ENCODE measurements at regions not wholly inside any gene's neighbourhood (a gene's known extent, or its start where the extent isn't known, plus 50 kb on each side); places are given as distances from the start of the nearest gene placed in this dataset.
"Not testable (repeated sequence)": the region's sequence is repeated elsewhere in the genome, so short reads cannot be mapped to it uniquely, and the experiment has no call there.

DNA sequence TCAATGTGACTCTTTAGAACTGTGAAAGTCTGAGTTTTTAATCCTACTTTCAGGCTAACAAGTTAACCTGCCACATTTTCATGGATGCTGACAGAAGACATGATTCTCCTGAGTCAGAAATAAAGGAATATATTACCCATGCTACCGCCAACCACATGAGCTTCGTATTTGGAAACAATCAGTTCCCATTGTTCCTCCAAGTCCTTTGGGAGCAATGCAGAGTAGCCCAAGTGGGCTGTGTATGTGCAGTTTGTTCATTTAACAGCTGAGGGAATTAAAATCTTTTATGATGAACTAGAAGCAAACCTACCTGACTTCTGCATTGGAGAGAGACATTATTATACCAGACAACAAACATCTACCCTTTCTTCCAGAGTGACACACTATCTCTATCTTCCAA is 169.3 kb upstream of the BET1 start:
- no peak for DNase-seq (ENCODE audit: low read depth in 1 of 2, low spot score in 1 of 2)

DNA sequence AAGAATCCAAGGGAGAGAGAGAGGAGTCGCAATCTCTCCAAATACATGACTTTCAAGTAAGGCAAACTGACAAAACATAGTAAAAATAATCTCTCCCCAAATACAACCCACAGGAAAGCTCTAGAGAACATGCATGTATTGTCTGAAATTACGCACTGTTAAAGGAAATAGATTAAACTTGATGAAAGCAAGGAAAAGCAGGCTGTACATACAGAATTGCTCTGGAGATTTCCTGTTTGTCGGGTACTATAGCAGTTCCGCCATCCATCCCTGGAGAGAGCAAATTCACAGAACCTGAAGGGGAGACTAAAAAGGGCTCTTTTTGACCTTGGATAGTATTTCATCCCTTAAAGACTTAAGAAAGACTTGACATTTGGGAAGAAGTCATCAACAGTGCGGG is 170.2 kb upstream of the BET1 start:
- no peak for DNase-seq (ENCODE audit: low read depth in 1 of 2, low spot score in 1 of 2)

DNA sequence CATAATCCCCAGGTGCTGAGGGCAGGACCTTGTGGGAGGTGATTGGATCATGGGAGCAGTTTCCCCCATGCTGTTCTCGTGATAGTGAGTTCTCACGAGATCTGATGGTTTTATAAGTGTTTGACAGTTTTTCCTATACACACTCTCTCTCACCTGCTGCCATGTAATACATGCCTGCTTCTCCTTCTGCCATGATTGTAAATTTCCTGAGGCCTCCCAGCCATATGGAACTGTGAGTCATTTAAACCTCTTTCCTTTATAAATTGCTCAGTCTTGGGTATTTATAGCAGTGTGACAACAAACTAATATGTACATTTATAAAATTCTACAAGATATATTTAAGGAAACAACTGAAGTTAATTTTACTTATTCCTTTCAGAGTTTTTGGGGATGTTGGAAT is 170.8 kb upstream of the BET1 start:
- DNase-seq (ENCODE audit: low read depth in 1 of 2, low spot score in 1 of 2): no peak

DNA sequence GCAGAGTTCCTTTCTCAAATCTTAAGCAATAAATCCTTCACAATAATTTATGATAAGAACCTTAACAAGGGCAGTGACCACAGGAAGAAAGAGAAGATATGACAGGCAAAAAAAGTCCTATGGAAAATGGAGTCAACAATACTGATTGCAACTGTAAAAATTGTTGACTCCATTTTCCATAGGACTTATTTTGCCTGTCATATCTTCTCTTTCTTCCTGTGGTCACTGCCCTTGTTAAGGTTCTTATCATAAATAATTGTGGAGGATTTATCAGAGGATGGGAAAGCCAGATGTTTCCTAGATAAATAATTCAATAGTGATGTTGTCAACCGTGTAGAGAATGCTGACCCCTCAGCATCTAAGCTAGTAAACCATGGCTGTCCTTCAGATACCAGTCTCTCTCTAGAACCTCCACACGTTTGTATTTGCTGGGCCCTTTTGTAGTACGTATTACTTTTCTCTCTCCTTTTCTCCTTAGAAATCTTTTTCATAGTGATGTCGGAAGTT is 172.6 kb upstream of the BET1 start:
- no peak for DNase-seq (ENCODE audit: low read depth in 1 of 2, low spot score in 1 of 2)

DNA sequence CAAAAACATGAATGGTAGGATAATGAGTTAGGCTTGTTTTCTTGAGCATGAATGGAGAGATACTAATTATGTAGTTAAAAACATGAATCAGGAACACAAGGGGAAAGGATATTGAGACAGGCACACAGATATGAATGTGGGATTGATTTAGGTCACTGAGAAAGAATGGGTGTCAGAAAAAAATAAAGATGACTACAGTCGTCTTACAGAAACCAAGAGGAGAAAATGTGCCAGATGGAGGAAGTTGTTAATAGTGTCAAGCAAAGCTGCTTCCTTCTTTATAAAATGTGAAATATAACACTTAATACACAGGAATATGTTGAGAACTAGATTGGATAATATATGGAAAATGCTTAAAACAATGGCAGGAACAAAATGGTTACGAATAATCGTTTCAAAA is 173.3 kb upstream of the BET1 start:
- no peak for DNase-seq (ENCODE audit: low read depth in 1 of 2, low spot score in 1 of 2)

DNA sequence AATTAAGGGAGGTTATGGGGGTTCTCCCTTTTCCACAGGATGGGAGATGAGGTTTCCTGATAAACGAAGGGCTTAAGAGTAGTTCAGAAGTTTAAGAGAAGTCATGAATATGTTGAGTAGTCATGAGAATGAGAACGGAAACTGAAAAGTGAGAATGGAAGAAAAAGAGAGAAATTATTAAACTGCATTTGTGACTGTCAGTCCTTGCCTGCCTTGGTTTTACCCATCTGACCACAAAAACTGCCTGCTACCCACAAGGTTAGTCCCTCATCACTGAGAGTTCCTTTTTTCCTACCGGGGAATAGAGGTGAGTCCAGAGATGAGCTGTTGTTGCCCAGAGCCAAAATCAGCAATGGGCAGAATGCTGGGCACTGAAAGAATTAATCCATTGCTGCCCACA is 174.1 kb upstream of the BET1 start:
- no peak for DNase-seq (ENCODE audit: low read depth in 1 of 2, low spot score in 1 of 2)

DNA sequence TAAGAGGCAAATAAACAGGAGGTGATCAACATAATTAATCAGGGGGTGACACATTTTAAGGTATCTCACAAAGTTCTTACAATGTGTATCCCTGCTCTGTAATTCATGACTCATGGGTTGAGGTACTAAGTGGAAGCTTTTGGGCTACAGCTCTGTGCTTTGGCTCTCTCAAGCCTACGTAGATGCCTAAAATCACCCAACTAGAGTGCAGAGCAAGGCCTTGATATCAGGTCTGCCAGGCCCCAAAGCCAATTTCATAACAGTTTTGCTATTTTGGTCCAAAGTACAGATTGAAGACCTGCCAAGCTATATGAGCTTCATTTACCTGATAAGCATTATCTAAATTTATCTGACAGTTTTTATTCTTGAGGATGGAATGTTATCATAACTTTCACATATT is 175.3 kb upstream of the BET1 start:
- no peak for DNase-seq (ENCODE audit: low read depth in 1 of 2, low spot score in 1 of 2)

DNA sequence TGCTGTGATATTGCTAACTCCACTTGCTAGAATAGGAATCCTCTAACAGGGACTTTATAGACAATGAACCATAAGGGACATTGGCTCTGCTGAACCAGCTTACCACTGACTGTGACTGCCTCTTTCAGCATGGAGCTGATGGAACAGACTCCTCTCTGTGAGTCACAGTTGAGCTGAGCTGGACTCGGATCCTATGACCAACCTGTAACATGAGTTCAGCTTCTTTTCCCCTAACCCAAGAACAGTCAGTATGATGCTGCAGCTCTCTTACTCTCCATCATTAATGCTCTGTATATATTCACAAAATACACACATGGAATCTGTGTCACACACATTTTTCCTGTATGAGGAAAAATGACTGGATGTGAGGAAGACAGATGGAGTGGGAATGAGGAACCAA is 177.9 kb upstream of the BET1 start:
- DNase-seq (ENCODE audit: low read depth in 1 of 2, low spot score in 1 of 2): no peak

DNA sequence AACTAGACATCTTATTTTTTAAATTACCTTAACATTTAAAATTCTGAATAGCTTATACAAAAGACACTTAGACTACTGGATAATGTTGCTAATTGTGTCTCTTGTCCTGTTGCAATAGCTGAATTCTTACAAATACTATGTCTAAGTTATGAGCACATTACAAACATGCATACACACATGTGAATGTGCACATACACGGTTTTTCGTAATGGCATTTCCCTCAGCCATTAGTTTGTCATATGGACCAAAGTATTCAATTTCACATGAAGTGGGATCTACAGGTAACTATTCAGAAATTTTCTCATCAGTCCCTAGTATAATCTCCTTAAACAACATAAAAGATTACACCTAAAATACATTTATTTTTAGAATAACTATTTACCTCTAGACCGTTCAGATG is 178.6 kb upstream of the BET1 start:
- DNase-seq (ENCODE audit: low read depth in 1 of 2, low spot score in 1 of 2): no peak

DNA sequence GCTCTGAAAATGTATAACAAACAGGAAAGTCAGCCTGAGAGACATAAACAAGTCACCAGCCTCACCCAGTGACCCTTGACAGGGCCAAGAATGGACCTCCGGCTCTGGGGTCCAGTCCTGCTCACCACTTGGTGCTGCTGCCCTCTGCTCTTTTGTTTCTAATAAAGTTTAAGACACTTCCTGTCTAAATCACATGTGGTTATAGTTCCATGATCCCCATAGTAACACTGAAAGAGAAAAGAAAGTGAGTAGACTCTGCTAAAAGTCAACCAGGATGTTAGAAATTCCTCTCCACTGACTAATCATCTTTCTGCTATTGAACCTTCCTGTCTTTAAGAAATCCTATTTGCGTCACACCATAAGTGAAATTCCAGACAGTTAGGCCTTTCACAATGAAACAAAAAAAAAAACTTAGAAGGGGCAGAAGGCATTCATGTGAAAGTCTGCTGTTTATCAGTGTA is 179.2 kb upstream of the BET1 start:
- DNase-seq (ENCODE audit: low read depth in 1 of 2, low spot score in 1 of 2): no peak

DNA sequence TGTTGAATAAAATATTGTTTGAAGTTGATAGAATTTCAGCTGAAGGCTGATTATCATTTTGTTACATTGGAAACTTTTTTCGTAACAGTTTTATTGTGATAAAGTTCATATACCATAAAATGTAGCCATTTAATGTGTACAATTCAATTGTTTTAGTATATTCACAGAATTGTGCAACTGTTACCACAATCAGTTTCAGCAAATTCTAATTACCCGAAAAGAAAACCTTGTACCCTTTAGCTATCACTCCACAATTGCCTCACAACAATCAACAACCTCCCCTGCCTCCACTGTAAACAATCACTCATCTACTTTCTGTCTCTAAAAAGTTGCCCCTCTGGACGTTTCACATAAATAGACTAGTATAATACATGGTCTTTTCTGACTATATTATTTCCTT is 179.7 kb upstream of the BET1 start:
- no peak for DNase-seq (ENCODE audit: low read depth in 1 of 2, low spot score in 1 of 2)

DNA sequence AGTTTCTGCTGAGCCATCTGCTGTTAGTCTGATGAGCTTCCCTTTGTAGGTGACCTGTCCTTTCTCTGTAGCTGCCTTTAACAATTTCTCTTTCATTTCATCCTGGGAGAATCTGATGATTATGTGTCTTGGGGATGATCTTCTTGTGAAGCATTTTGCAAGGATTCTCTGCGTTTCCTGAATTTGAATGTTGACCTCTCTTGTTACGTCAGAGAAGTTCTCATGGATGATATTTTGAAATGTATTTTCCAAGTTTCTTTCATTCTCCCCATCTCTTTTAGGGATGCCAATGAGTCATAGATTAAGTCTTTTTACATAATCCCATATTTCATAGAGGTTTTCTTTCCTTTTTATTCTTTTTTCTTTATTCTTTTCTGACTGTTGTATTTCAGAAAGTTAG is 184.2 kb upstream of the BET1 start:
- DNase-seq (ENCODE audit: low read depth in 1 of 2, low spot score in 1 of 2): no peak

DNA sequence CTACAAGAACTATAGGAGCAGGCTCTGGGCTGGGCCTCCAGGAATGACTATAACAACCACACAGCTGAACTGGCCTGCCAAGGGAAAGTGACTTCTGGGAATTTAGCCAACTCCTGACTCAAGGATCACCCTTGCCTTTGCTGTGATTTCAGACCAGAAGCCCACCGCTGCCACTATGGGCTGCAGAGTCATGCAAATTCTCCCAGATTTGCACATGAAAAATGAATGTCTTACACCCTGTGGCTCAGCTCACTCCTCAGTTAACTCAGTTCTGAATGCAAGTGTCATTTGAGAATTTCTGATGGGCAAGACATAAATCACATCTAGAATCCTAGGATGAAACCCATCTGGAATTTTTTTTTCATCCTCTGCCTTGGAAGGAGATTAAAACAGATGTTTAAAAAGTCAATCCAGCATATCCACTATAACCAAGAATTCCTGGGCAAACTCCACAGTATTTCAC is 186.5 kb upstream of the BET1 start:
- no peak for DNase-seq (ENCODE audit: low read depth in 1 of 2, low spot score in 1 of 2)

DNA sequence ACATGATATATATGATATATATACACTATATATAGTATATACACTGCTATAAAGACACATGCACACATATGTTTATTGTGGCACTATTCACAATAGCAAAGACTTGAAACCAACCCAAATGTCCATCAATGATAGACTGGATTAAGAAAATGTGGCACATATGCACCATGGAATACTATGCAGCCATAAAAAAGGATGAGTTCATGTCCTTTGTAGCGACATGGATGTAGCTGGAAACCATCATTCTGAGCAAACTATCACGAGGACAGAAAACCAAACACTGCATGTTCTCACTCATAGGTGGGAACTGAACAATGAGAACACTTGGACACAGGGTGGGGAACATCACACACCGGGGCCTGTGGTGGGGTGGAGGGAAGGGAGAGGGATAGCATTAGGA is 190.3 kb upstream of the BET1 start:
- DNase-seq (ENCODE audit: low read depth in 1 of 2, low spot score in 1 of 2): not testable (repeated sequence)

DNA sequence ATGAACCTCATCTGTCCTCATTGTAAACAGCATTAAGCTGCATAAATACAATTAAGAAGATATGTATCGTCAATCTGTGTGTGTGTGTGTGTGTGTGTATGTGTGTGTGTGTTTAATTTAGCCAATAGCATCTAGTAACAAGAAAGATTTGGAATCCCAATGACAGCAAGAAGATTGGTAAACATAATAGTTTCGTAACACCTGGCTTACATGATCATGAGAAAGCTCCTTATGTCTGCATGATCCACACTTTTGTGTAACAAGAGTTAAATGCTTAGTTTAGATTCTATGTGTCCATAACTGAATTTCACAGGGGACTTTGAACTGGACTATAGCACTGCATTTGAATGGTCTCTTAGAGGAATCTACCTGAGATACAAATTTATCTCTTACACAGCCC is 191.0 kb upstream of the BET1 start:
- DNase-seq (ENCODE audit: low read depth in 1 of 2, low spot score in 1 of 2): no peak

DNA sequence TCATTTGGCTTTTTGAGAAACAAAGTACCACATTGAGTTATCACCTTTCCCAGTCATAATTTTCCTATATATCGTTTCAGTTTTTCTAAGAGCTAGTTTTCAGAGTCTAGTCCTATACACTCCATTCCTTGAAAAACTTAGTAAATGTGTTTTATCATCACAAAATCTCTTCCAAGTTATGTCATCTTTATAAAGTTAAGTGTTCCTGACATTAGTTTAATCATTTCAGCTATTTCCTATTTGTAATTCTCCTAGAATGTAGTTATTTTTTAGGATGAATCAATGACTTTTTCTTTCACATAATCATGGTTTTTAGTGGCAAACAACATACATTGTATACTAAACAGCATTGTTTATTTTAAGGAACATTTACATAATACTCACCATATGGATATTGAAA is 191.7 kb upstream of the BET1 start:
- DNase-seq (ENCODE audit: low read depth in 1 of 2, low spot score in 1 of 2): no peak

DNA sequence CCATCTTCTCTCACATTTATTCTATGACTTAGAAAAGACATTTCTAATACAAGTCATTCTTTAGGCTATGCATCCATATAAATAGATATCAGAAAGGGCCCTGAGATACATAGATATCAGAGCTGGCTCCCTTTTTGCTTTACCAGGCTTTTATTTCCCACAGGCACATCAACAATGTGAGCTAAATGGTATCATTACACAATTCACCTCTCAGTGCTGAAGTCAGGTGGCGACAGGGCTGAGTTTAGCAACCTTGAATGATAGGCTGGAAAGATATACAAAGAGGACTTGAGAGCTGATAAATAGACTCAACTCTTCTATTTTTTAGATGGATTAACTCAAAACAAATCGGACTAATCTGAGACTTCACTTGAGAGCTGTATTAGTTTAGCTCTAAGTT is 189.2 kb upstream of the COL1A2 start:
- DNase-seq (ENCODE audit: low read depth in 1 of 2, low spot score in 1 of 2): no peak

DNA sequence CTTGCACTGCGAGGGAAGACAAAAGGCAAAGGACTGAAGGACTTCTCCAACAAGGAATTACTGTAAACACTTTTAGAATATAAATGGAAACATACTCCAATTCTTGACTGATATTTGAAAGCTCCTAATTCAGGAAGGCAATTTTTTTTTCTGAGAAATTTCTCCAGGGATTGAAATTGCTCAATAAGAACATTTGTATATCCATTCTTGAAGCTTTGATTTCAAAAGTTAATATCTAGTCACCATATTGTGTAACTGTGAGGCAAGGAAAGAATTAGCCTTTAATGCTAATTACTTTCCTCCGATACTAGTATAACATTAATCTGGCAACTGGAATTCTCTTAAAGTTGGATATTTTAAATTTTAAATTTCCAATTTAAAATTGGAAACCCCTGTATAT is 188.4 kb upstream of the COL1A2 start:
- DNase-seq (ENCODE audit: low read depth in 1 of 2, low spot score in 1 of 2): no peak

DNA sequence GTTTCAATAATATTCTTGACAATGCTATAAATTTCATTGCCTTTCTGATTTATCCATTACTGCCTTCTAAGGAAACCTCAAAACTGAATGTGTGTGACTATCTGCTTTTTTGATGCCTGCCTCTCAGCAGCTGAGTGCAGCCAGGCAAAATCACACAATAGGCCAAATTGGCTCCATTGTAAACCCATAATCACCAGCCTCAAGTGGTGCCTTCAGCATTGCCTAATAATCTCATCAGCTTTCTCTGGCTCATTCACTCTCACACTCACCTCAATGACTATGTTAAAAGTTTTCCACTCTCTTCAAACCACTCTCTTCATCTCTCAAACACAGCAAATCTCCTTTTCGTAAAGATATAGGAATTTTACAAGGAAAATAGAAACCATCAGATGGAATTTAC is 182.5 kb upstream of the COL1A2 start:
- no peak for DNase-seq (ENCODE audit: low read depth in 1 of 2, low spot score in 1 of 2)

DNA sequence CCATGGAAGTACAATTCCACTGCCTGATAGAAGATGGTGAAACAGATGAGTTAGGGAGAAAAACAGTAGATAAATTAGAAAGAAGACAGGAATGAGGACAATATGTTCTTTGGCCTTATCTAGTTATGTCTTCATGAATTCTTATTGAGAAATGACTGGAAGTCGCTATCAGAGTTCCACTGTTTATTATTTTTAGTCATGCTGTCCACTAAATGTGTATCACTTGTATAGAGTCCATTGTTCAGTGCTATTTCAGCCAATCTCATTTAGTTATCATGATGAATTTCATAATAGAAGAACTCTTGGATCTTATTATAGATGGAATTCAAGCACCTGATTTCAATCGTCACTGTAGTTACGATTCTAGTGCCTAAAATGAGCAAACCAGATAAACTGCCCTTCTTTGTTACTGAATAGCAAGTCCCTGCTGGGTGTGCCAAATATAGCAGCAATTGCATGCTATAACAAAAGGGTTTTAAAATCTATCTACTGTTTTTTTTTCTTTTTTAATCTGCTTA is 177.7 kb upstream of the COL1A2 start:
- DNase-seq (ENCODE audit: low read depth in 1 of 2, low spot score in 1 of 2): no peak

DNA sequence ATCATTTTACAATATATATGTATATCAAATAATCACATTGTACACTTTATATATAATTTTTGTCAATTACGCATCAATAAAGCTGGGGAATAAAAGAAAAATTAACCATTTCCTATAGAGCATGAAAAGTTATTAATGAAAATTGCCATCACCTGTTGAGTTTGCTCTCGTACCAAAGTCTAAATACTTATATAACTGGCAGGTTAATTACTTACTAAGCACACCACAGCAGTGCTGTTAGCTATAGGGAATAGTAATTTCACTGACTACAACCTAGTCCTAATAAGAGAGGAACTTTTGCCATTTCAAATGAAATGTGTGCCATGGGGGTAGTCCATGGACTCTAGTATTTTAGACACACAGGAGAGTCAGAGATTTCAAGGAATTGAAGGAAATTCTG is 176.9 kb upstream of the COL1A2 start:
- no peak for DNase-seq (ENCODE audit: low read depth in 1 of 2, low spot score in 1 of 2)

DNA sequence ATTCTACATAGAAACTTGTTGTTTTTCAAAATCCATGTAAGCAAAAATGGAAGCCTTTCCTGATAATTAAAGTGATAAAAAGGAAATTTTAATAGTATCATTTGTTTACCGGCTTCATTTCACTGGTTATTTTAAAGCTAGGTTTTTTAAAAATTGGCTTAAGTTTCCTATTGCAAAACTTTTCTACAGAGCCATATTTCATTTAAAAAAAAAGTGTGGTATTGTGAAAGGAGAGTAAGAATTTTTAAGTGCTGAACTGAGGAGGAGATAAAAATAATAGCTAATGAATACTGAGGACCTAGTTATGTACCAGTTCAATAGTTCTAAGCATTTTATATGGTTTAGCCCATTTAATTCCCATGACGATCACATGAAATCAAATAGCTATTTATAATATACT is 172.2 kb upstream of the COL1A2 start:
- DNase-seq (ENCODE audit: low read depth in 1 of 2, low spot score in 1 of 2): no peak

DNA sequence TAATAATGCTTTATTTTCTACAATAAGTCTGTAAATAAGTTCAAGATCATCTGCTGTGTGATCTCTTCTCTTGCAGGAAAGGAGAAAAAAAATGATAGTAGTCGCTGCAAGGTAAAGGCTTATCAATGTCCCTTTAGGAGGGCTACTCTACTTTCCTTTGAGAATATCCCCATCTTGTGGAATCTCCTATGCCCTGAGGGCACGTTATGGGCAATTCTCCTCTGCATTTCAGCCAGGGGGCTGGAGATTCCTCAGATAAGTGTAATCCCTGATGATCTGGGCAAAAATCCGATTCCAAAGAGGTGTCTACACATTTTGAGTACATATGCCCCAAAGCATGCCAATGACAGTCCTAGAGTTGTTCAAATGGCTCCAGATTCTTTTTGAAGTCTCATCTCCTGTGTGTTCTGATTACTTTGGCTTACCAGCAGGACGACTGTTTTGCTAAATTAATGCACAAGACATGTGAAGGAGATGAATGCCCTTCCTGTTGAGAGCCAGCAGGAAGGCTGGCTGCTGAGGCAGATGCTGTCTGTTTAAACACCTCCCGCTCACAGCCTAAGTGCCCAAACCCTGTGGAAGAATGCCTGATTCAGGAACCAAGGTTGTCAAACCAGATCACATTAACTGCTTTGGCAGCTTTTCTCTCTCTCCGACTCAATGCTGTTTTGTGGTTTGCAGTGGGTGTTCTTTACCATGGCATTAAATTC is 171.2 kb upstream of the COL1A2 start:
- no peak for DNase-seq (ENCODE audit: low read depth in 1 of 2, low spot score in 1 of 2)
